ENCODE measurements at regions not wholly inside any gene's neighbourhood (a gene's known extent, or its start where the extent isn't known, plus 50 kb on each side); places are given as distances from the start of the nearest gene placed in this dataset.
"Not testable (repeated sequence)": the region's sequence is repeated elsewhere in the genome, so short reads cannot be mapped to it uniquely, and the experiment has no call there.

DNA sequence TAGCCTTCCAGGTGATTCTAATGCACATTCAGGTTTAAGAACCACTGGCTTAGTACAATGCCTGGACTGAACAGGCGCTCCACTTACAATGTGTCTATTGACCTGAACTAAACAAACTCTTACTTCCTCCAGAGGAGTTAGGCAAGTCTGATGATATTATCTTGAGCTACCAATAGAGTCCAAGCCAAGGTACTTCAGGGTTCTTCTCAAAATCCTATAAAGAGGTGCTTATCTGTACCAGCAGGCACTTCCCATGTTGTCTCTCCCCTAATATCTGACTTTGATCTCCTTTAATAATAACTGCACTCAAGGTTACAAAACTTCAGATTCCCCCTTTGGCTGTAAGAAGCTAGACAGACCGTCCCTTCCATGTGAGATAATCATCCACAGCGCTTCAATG lies 157.0 kb upstream of the SVIL start:
- DNase-seq (ENCODE audit: low read depth) = no peak

GRCh38 chr10:29790207-29790606 lies 155.4 kb upstream of the SVIL start:
- DNase-seq (ENCODE audit: low read depth) = no peak

- no peak for DNase-seq (ENCODE audit: low read depth)
Observed at GRCh38 chr10:29788113-29788512, 153.3 kb upstream of the SVIL start.

DNA sequence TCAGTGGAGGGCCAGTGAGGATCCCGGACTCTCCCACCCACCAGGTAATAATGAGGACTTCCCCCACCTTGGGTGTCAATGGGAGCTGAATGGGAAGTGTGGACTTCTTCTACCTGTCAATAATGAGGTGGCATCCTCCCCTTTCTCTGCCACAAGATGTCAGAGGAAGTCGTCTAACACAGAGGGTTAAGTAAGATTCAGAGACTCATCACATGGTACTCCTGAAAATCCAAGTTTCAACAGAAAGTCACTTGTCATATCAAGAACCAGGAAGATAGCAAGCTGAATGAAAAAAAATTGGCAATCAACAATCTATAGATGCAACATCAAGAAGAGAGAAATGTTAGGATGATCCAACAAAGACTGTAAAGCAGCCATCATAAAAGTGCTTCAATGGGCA lies 150.9 kb upstream of the SVIL start:
- no peak for DNase-seq (ENCODE audit: low read depth)

DNA sequence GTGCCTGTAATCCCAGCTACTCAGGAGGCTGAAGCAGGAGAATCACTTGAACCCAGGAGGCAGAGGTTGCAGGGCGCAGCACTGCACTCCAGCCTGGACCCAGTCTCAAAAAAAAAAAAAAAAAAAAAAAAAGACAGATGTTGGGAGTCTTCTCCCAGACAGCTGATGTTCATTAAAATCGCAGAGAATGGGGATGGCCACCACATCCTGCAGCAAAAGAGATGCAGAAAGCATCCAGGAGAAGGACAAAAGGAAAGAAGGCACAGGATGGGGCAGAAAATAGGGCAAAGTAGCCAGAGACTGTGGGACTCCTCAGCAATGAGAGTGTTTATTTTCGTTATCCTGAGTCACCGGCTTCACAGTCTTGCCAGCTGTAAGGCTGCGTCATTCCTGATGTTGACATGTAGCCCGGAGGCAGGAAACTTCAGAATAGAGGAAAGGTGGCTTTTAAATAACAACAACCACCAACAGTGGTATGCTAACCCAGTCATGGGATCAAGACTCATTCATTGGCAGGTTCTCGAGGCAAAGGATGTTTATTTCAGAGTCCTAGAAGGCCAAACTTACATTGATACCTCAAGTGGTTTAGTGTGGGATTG lies 149.5 kb upstream of the SVIL start:
- peak; percentile 100 for DNase-seq (ENCODE audit: low read depth)

DNA sequence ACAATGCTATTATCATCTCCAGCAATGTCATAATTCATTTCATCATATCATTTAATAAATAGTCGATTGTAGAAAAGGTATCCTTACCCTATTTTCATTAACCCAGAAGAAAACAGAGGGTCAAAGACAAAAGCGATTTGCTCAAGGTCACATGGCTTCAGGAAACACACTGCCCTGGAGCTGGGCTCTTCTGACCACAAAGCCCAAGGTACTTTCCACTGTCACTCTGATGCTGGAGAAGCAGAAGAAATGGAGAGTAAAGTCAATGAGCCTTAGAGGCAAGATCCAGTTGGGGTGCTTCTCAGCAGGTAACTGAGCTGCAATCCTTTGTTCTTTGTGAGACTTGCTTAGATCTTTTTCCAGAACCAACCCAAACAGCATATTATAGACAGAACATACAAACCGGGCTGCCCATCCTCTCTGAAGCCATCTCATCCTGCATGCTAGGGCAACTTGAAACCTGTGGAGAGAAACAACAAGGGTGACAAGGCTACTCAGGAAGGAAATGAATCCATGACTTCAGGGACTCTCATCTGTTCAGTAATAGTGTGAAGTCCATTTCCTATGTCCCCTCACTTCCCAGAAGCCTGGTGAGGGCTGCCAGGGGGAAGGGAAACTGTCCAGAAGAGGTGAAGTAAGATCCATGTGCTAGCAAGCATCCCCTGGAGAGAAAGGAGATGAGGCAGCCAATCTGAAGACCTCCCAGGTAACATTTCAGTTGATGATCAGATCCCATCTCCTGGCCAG lies 148.6 kb upstream of the SVIL start:
- DNase-seq (ENCODE audit: low read depth) = peak; percentile 20

GRCh38 chr10:29780639-29781038 lies 145.9 kb upstream of the SVIL start:
- no peak for DNase-seq (ENCODE audit: low read depth)

- no peak for DNase-seq (ENCODE audit: low read depth)
Observed at GRCh38 chr10:29780096-29780495, 145.3 kb upstream of the SVIL start.

- no peak for DNase-seq (ENCODE audit: low read depth)
Observed at GRCh38 chr10:29776246-29776645, 141.5 kb upstream of the SVIL start.

DNA sequence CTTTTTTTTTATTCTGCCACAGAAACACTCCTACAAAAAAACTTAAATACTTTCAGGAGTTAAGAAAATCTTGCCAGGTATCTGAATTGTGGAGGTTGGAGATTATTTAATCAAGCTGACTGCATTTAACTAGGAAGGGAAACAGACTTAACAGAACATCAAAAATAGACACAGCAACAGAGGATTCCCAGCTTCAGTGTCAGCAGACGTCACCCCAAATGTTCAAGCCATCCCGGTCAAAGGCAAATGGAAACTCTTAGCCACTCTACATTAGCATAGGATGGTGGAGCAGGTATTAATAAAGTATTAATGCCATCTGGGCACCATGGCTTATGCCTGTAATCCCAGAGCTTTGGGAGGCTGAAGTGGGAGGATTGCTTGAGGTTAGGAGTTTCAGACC lies 139.7 kb upstream of the SVIL start:
- no peak for DNase-seq (ENCODE audit: low read depth)

DNA sequence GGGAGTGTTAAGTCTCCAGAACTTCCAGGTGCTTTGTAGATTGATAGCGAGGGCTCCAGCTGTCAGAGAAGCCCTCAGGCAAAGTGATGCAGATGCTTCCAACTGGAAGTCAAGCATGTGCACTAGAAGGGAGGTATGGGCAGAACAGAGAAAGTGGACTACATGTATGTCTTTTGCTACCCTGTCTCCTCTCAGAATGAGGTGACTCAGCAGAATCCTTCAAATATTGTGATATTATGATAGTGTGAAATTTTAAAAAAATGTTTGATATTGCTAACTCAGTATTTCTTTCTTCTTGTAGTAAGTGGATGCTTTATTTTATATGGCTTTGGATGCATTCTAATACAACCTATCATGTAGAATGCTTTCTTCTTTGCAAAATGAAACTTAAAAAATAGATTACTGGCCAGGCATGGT lies 138.9 kb upstream of the SVIL start:
- DNase-seq (ENCODE audit: low read depth) = no peak

DNA sequence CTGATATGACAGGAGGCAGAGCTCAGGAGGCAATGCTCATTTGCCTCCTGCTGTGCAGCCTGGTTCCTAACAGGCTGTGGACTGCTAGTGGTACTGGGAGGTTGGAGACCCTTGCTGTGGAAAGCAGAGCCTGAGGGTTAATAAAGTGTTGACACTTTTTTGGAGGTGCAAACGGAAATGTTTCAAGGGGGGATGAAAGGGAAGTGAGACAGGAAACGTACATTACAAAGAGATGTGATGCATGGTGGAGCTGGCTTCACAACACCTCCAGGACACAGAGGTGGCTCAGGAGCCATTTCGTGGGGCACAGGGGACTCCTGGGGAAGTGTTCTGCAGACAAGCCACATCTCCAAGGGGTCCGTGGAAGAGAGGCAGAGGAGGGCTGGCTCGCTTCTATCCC lies 137.6 kb upstream of the SVIL start:
- DNase-seq (ENCODE audit: low read depth) = no peak

DNA sequence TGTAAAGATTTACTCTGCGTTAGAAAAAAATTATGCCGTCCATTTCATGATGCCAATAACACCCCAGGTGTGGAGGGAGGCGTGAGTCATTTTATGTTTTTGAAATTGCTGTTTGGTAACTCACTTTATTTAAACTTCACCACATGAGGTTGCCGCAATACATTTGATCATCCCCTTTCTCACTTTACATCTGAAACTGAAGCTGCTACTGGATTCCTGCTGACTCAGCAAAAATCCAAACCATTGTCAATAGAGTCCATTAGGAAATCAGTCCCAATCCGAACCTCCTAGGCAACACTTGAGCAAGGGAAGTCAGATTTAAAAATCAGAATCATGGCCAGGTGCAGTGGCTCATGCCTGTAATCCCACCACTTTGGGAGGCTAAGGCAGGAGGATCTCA lies 136.6 kb upstream of the SVIL start:
- DNase-seq (ENCODE audit: low read depth) = no peak

GRCh38 chr10:29769277-29769676 lies 134.5 kb upstream of the SVIL start:
- not testable (repeated sequence) for DNase-seq (ENCODE audit: low read depth)

DNA sequence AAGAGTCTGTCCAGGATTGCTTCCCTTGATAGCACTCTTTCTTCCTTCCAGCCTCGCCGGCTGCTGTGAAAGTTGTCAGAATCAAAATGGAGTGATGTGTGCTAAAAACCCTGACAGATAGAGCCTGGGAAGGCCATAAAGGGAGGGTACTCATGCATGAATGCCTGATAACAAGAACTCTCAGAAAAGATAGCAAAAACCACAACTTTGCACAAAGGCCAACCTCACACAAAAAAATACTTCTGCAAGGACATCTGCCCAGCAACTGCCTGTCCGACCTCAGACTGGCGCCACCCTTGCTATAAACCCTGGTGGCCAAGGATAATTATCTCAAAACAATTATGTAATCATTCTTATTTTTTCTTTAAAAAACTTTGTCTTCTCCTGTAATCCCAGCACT lies 133.2 kb upstream of the SVIL start:
- DNase-seq (ENCODE audit: low read depth) = no peak

GRCh38 chr10:29766753-29767152 lies 132.0 kb upstream of the SVIL start:
- no peak for DNase-seq (ENCODE audit: low read depth)

DNA sequence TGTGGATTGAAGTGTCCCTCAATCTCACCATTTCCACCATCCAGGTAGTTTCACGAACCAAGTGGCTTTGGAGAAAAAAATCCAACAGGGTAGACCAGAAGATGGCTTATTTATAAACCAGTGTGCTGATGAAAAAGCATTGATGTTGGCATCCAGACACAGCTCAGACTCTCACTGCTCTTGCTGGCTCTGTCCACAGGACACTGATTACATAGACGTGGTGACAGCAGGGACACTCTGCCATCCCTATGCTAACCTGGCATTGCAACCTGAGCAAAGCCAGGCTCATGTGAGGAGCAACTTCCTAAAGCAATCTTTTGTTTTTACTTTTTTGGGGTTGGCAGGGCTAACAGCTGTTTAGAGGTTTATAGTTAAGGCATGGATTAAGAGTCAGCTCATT lies 130.6 kb upstream of the SVIL start:
- no peak for DNase-seq (ENCODE audit: low read depth)

- DNase-seq (ENCODE audit: low read depth) = no peak
Observed at GRCh38 chr10:29763396-29763795, 128.6 kb upstream of the SVIL start.

- DNase-seq (ENCODE audit: low read depth) = no peak
Observed at GRCh38 chr10:29761916-29762315, 127.1 kb upstream of the SVIL start.

DNA sequence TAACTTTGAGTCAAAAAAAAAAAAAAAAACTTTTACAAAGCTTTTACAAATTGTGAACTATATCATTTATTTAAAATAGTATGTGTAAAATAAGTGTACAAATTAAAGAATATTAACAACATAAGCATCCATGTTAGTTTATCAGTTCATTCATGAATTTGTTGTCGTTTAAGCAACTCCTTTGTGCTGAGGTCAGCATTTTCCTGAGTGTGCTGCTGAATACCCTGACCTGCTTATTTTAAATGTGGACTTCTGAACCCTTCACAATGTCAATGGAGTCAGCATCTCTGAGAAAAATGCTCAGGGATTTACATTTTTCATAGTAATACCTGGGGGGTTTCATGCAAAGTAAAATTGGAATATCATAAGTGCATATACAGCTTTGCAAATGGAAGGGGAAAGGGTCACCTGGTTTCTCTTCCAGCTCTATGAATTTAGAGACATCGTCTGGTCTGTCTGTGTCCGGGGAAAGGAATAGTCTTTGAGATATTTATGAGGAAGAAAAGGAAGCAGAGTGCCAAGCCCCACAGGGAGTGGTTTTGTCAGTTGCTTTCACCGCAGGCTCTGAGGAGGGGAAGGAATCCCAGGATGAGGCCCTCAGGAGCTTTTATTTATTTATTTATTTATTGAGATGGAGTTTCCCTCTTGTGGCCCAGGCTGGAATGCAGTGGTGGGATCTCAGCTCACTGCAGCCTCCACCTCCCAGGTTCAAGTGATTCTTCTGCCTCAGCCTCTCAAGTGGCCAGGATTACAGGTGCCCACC lies 125.5 kb upstream of the SVIL start:
- DNase-seq (ENCODE audit: low read depth) = no peak

GRCh38 chr10:29757551-29758297 lies 123.0 kb upstream of the SVIL start:
- peak; percentile 64 for DNase-seq (ENCODE audit: low read depth)

DNA sequence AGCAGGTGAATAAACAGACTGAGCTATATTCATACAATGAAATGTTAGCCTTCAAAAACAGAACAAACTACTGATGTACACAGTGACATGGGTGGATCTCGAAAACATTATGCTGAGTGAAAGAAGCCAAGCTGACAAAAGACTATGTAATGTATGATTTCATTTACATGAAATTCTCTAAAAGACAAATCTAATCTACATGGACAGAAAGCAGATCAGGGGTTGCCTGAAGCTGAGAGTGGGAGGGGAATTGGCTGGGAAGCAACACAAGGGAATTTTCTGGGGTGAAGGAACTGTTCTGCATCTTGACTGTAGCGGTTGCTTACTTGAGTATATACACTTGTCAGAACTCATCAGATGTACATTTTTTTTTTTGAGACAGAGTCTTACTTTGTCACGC lies 121.7 kb upstream of the SVIL start:
- DNase-seq (ENCODE audit: low read depth) = no peak

GRCh38 chr10:29753283-29753682 lies 118.5 kb upstream of the SVIL start:
- DNase-seq (ENCODE audit: low read depth) = no peak
